ENCODE measurements at regions not wholly inside any gene's neighbourhood (a gene's known extent, or its start where the extent isn't known, plus 50 kb on each side); places are given as distances from the start of the nearest gene placed in this dataset.
A peak's percentile ranks its signal among the peaks of the same experiment; 100 is the strongest.

- intact Hi-C loops (cut with micrococcal nuclease), result loop anchor here (1.0 kb wide), 1 partner anchor 262 kb away; no protein-coding TSS in a partner anchor
- Histone ChIP-seq H3K4me3 (replicated peaks in 1 of 2; ENCODE audit: low read depth in 1 of 2, low read length in 2 of 2) (no peak overlapping the region), H3K36me3 (ENCODE audit: control insufficient read depth in 1 of 2, insufficient read depth in 2 of 2, low read length in 2 of 2) (no peaks in the 10 kb centered on the region), H4K20me1 (ENCODE audit: insufficient read depth) (no peaks in the 10 kb centered on the region), H3K27ac (ENCODE audit: low read depth, low read length) (no peak overlapping the region), H3K9me2 (ENCODE audit: insufficient read depth) (no peaks in the 10 kb centered on the region), H3K79me2 (ENCODE audit: insufficient read depth, low read length) (no peaks in the 10 kb centered on the region), H3K4me2 (ENCODE audit: low read length) (no peak overlapping the region), H3K4me1 (ENCODE audit: control insufficient read depth in 1 of 2, insufficient read depth in 2 of 2, low read length in 2 of 2) (no peaks in the 10 kb centered on the region), H2AFZ (ENCODE audit: low read depth, low read length, poor library complexity, severe bottlenecking) (no peak overlapping the region), H3K27me3 (ENCODE audit: insufficient read depth, low read length) (peaks cover 60% of the 10 kb centered on the region), H3K9ac (ENCODE audit: low read length) (no peak overlapping the region), H3K9me3 (ENCODE audit: control insufficient read depth in 1 of 2, insufficient read depth in 1 of 2, low read depth in 1 of 2, low read length in 2 of 2) (no peaks in the 10 kb centered on the region)
- TF ChIP-seq EZH2 (IDR thresholded peaks at IDR 0.05) (no peak), CTCF (IDR thresholded peaks at IDR 0.05 in 2 of 3, conservative IDR thresholded peaks at IDR 0.05 in 1 of 3; ENCODE audit: borderline replicate concordance in 1 of 3, insufficient read depth in 1 of 3, low read depth in 2 of 3, low read length in 2 of 3) (0 out of 6 replicates have a peak, but pooled peaks of 1 of the 3 experiments have one; percentile 9)
- no TSS peak for BruUV-seq (replicated peaks)
- CTCF ChIA-PET, result interaction anchor here (0.7 to 1.8 kb wide), 11 partner anchors 9 to 738 kb away, joined by 3 to 12 read pairs (median 3); no protein-coding TSS in a partner anchor
- RAD21 ChIA-PET (ENCODE audit: low non-redundant PET in 1 of 2, low total read pairs in 2 of 2, uncharacterized antibody in 2 of 2, unreplicated experiment in 2 of 2), result no interaction called here
- POLR2A ChIA-PET, result no interaction called here
- DNase-seq (ENCODE audit: low read depth, low spot score) (no peak), ATAC-seq (no peak)
Observed at GRCh38 chr10:6678956-6679355, 98.9 kb upstream of the PRKCQ start.

- no peak overlapping the region for H2AFZ ChIP-seq (ENCODE audit: low read depth, low read length, poor library complexity, severe bottlenecking)
- peak; percentile 47 for DNase-seq (ENCODE audit: low read depth, low spot score)
Observed at GRCh38 chr10:6678211-6678803, 98.2 kb upstream of the PRKCQ start.

More at GRCh38 chr10:6678211-6678803, 98.2 kb upstream of the PRKCQ start:
- Histone ChIP-seq H3K9me3 (ENCODE audit: control insufficient read depth in 1 of 2, insufficient read depth in 1 of 2, low read depth in 1 of 2, low read length in 2 of 2) (no peaks in the 10 kb centered on the region), H3K9ac (ENCODE audit: low read length) (no peak overlapping the region), H3K4me1 (ENCODE audit: control insufficient read depth in 1 of 2, insufficient read depth in 2 of 2, low read length in 2 of 2) (no peaks in the 10 kb centered on the region), H4K20me1 (ENCODE audit: insufficient read depth) (no peaks in the 10 kb centered on the region), H3K36me3 (ENCODE audit: control insufficient read depth in 1 of 2, insufficient read depth in 2 of 2, low read length in 2 of 2) (no peaks in the 10 kb centered on the region), H3K9me2 (ENCODE audit: insufficient read depth) (no peaks in the 10 kb centered on the region), H3K79me2 (ENCODE audit: insufficient read depth, low read length) (no peaks in the 10 kb centered on the region), H3K27me3 (ENCODE audit: insufficient read depth, low read length) (peaks cover 60% of the 10 kb centered on the region), H3K4me2 (ENCODE audit: low read length) (0 out of 2 replicates have a peak overlapping the region, but pooled peaks have one; percentile 16), H3K4me3 (replicated peaks in 1 of 2; ENCODE audit: low read depth in 1 of 2, low read length in 2 of 2) (no peak overlapping the region), H3K27ac (ENCODE audit: low read depth, low read length) (no peak overlapping the region)
- POLR2A ChIA-PET, result no interaction called here
- intact Hi-C loops (cut with micrococcal nuclease), result loop anchor here (1.0 kb wide), 1 partner anchor 261 kb away; no protein-coding TSS in a partner anchor
- RAD21 ChIA-PET (ENCODE audit: low non-redundant PET in 1 of 2, low total read pairs in 2 of 2, uncharacterized antibody in 2 of 2, unreplicated experiment in 2 of 2), result no interaction called here
- CTCF ChIA-PET, result interaction anchor here (0.6 to 1.8 kb wide), 10 partner anchors 8 to 738 kb away, joined by 3 to 12 read pairs (median 3); no protein-coding TSS in a partner anchor
- ATAC-seq, result peak; percentile 84
- BruUV-seq (replicated peaks), result no TSS peak
- TF ChIP-seq RAD21 (IDR thresholded peaks at IDR 0.05; ENCODE audit: low read depth) (peak; percentile 73), CBX3 (IDR thresholded peaks at IDR 0.05; ENCODE audit: low read depth) (0 out of 2 replicates have a peak, but pooled peaks have one; percentile 13), POLR2AphosphoS5 (IDR thresholded peaks at IDR 0.05; ENCODE audit: low read depth, low read length) (no peak), CTCF (IDR thresholded peaks at IDR 0.05 in 2 of 3, conservative IDR thresholded peaks at IDR 0.05 in 1 of 3; ENCODE audit: borderline replicate concordance in 1 of 3, insufficient read depth in 1 of 3, low read depth in 2 of 3, low read length in 2 of 3) (peak; percentile 59 to 84 (median 72); a peak in 5 of 6 replicates)

All from HCT116 (cell line).